ENCODE measurements at regions not wholly inside any gene's neighbourhood (a gene's known extent, or its start where the extent isn't known, plus 50 kb on each side); places are given as distances from the start of the nearest gene placed in this dataset.

DNA sequence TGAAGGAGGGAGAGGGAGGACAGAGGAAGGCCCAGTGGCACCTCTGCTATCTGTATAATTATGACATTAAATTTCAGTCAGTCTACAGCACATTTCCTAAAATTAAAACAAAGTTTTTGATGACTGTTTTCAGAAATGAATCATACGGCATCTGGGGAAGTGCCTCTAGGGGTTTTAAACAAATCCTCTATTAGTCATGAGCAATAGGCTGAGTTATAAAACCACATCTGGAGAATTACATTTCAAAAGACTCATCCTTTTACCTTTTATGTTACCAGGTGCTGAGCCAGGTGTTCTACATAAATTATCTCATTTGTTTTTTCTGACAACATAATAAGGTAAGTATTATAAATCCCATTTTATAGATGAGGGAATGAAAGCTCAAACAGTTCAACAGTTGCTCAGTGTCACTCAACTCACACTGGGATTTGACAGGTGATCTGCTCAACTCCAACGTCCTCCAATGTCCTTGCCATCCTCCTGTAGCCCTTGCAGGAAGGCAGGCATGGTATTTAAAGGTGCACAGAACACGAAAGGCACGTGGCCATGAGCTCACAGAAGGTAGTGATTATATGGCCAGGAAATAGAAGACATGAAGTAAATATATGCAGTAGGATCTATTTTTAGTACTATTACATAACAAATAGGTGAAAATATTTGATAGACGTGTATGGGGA is 184.2 kb upstream of the MAN1A1 start:
- Histone ChIP-seq H3K4me3 (ENCODE audit: severe bottlenecking) (no peak overlapping the region), H3K27me3 (ENCODE audit: insufficient read depth, poor library complexity, severe bottlenecking) (no peaks in the 10 kb centered on the region), H3K9me3 (ENCODE audit: severe bottlenecking) (no peaks in the 10 kb centered on the region), H3K27ac (ENCODE audit: poor library complexity, severe bottlenecking) (peak overlapping the region; percentile 42), H3K36me3 (ENCODE audit: low read depth) (no peaks in the 10 kb centered on the region), H3K4me1 (ENCODE audit: insufficient read depth, poor library complexity, severe bottlenecking) (peaks cover 18% of the 10 kb centered on the region)
- TF ChIP-seq, protein P1, sequence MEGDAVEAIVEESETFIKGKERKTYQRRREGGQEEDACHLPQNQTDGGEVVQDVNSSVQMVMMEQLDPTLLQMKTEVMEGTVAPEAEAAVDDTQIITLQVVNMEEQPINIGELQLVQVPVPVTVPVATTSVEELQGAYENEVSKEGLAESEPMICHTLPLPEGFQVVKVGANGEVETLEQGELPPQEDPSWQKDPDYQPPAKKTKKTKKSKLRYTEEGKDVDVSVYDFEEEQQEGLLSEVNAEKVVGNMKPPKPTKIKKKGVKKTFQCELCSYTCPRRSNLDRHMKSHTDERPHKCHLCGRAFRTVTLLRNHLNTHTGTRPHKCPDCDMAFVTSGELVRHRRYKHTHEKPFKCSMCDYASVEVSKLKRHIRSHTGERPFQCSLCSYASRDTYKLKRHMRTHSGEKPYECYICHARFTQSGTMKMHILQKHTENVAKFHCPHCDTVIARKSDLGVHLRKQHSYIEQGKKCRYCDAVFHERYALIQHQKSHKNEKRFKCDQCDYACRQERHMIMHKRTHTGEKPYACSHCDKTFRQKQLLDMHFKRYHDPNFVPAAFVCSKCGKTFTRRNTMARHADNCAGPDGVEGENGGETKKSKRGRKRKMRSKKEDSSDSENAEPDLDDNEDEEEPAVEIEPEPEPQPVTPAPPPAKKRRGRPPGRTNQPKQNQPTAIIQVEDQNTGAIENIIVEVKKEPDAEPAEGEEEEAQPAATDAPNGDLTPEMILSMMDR (IDR thresholded peaks at IDR 0.05; ENCODE audit: poor library complexity, severe bottlenecking) = no peak
- ATAC-seq (ENCODE audit: low read depth) (peak; percentile 92), DNase-seq (ENCODE audit: low spot score) (no peak)

- Histone ChIP-seq H3K4me3 (ENCODE audit: severe bottlenecking) (no peak overlapping the region), H3K36me3 (ENCODE audit: low read depth) (no peaks in the 10 kb centered on the region), H3K9me3 (ENCODE audit: severe bottlenecking) (no peaks in the 10 kb centered on the region), H3K27ac (ENCODE audit: poor library complexity, severe bottlenecking) (no peak overlapping the region), H3K4me1 (ENCODE audit: insufficient read depth, poor library complexity, severe bottlenecking) (no peaks in the 10 kb centered on the region), H3K27me3 (ENCODE audit: insufficient read depth, poor library complexity, severe bottlenecking) (peaks cover 3% of the 10 kb centered on the region)
- DNase-seq (ENCODE audit: low spot score) = no peak
- ATAC-seq (ENCODE audit: low read depth) = no peak
- TF ChIP-seq, protein P1 (IDR thresholded peaks at IDR 0.05; ENCODE audit: poor library complexity, severe bottlenecking) = no peak
Observed at GRCh38 chr6:119527231-119527578, 177.6 kb upstream of the MAN1A1 start.

- Histone ChIP-seq H3K4me1 (ENCODE audit: insufficient read depth, poor library complexity, severe bottlenecking) (no peaks in the 10 kb centered on the region), H3K36me3 (ENCODE audit: low read depth) (no peaks in the 10 kb centered on the region), H3K9me3 (ENCODE audit: severe bottlenecking) (no peaks in the 10 kb centered on the region), H3K27ac (ENCODE audit: poor library complexity, severe bottlenecking) (no peak overlapping the region), H3K27me3 (ENCODE audit: insufficient read depth, poor library complexity, severe bottlenecking) (peaks cover 3% of the 10 kb centered on the region), H3K4me3 (ENCODE audit: severe bottlenecking) (no peak overlapping the region)
- DNase-seq (ENCODE audit: low spot score) = no peak
- ATAC-seq (ENCODE audit: low read depth) = no peak
- TF ChIP-seq, protein P1 (IDR thresholded peaks at IDR 0.05; ENCODE audit: poor library complexity, severe bottlenecking) = no peak
Observed at GRCh38 chr6:119526561-119527230, 177.1 kb upstream of the MAN1A1 start.

DNA sequence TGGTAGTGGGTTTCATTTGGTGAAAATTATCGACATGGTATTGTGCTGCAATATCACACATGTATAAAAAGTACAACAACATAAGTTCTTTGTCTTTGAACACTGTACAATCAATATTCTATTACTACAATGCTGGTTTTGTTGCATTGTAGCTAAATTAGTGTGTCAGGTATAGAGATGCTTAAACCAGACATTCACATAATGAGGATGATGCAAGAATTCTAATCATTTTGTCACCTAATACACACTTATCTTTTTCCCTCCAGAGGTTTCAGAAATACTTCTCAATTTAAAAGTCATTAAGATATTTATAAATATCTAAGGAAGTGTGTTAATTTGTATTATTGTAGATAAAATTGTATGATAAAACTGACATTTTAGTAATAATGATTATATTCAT is 174.8 kb upstream of the MAN1A1 start:
- ATAC-seq (ENCODE audit: low read depth) = no peak
- no peak for DNase-seq (ENCODE audit: low spot score)
- TF ChIP-seq, protein P1 (IDR thresholded peaks at IDR 0.05; ENCODE audit: poor library complexity, severe bottlenecking) = no peak
- peaks cover 3% of the 10 kb centered on the region for H3K27me3 ChIP-seq (ENCODE audit: insufficient read depth, poor library complexity, severe bottlenecking)
- H3K4me3 ChIP-seq (ENCODE audit: severe bottlenecking) = no peak overlapping the region
- H3K36me3 ChIP-seq (ENCODE audit: low read depth) = no peaks in the 10 kb centered on the region
- no peak overlapping the region for H3K27ac ChIP-seq (ENCODE audit: poor library complexity, severe bottlenecking)
- no peaks in the 10 kb centered on the region for H3K4me1 ChIP-seq (ENCODE audit: insufficient read depth, poor library complexity, severe bottlenecking)
- no peaks in the 10 kb centered on the region for H3K9me3 ChIP-seq (ENCODE audit: severe bottlenecking)

- ATAC-seq (ENCODE audit: low read depth) (no peak), DNase-seq (ENCODE audit: low spot score) (no peak)
- Histone ChIP-seq H3K4me3 (ENCODE audit: severe bottlenecking) (no peak overlapping the region), H3K4me1 (ENCODE audit: insufficient read depth, poor library complexity, severe bottlenecking) (no peaks in the 10 kb centered on the region), H3K27ac (ENCODE audit: poor library complexity, severe bottlenecking) (no peak overlapping the region), H3K36me3 (ENCODE audit: low read depth) (no peaks in the 10 kb centered on the region), H3K27me3 (ENCODE audit: insufficient read depth, poor library complexity, severe bottlenecking) (peaks cover 3% of the 10 kb centered on the region), H3K9me3 (ENCODE audit: severe bottlenecking) (no peaks in the 10 kb centered on the region)
- TF ChIP-seq, protein P1 (IDR thresholded peaks at IDR 0.05; ENCODE audit: poor library complexity, severe bottlenecking) = no peak
Observed at GRCh38 chr6:119523556-119523955, 174.0 kb upstream of the MAN1A1 start.
